GM18505 (cell line): ENCODE measurements at regions not wholly inside any gene's neighbourhood (a gene's known extent, or its start where the extent isn't known, plus 50 kb on each side); places are given as distances from the start of the nearest gene placed in this dataset.

Experiments
- ATAC-seq: cut with Tn5 transposase; IDR thresholded peaks from one replicate; pipeline ENCODE4 v1.9.1; 2021; ENCODE audit not compliant: unreplicated experiment
- POLR2A ChIP-seq: IDR thresholded peaks from 4 replicates; pipeline ENCODE4 v1.6.1; 2011; ENCODE audit warnings: borderline replicate concordance; ENCODE audit not compliant: insufficient read depth, insufficient read length; ENCODE audit errors: extremely low read depth

DNA sequence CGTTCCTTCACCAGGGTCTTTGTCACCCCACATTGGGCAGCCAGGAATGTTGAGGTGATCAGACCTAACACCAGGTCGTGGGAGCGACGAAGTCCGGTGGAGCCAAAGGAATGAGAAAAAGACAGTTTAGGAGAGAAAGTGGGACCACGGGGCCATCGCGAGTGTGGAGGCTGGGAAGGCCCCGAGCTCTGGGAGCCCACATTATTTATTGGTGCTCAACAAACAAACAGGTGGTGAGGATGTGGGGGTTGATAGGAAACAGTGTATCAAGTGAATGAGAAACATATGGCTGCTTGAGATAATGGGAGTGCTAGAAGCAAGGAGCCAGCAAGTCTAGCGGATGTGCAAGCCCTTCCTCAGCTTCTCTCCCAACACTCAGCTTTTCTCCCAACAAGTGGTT, 287.1 kb upstream of the SGK1 start:
- no peak for ATAC-seq
- no peak for TF ChIP-seq POLR2A

DNA sequence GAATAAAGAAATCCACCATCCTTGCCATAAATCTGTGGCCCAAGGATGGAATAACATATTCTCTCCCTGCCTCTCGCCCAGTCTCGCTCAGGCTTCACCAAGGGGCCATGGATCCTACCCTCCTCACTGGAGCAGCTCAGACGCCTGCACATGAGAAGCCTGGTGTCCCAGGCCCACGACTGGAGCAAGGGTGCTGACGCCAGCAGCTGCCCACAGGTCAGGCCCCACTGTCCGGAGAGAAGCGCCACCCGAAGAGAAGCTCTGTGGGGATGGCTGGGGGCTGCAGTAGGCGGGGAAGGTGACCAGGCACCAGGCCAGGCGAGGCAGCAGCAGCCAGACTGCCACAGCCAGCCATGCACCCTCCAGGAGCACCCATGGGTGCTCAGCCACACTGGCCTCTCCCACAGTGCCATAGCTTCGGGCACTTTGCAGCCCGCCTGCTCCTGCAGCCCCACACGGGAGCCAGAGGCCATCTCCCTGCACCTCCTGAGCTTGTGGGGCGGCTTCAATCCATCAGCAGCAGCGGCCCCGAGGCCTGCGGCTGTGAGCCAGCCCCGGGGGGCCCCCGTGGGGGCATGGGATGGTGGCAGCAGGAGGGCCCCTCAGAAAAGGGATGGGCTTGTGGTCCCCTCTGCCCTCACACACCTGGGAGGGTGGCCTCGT, 286.2 kb upstream of the SGK1 start:
- TF ChIP-seq POLR2A = no peak
- no peak for ATAC-seq

DNA sequence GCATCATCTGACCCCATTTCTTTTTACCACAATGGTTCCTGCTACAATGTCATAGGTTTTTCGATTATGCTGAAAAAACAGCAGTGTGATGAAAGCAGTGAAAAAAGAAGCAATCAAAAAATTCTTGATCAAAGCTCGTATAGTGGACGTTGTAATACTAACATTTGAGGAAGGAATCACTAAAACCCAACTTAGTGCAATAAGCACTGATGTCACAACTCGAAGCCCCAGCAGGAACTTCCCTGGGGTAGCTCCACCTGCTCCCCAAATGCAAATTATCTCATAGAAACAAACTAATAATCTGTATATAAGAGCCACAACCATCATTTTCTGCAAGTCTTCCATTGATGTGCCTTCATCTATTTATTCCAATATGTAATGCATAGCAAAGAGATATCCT, 285.6 kb upstream of the SGK1 start:
- ATAC-seq = no peak
- no peak for TF ChIP-seq POLR2A

DNA sequence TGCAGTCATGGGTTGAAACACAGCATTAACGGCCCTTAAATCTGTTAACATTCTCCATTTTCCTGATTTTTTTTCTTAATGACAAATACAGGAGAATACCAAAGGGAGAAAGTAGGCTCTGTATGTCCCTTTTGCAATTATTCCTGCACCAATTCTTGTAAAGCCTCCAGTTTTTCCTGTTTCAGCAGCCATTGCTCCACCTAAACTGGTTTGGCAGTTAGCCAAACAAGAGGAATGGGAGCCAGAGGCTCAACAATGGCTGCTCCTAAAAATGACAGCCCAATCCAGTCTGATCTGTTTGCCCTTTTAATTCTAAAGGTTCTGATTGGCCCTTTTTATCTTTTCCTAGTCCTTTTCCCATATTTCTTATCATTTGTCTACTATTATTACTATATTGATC, 284.2 kb upstream of the SGK1 start:
- no peak for ATAC-seq
- no peak for TF ChIP-seq POLR2A

DNA sequence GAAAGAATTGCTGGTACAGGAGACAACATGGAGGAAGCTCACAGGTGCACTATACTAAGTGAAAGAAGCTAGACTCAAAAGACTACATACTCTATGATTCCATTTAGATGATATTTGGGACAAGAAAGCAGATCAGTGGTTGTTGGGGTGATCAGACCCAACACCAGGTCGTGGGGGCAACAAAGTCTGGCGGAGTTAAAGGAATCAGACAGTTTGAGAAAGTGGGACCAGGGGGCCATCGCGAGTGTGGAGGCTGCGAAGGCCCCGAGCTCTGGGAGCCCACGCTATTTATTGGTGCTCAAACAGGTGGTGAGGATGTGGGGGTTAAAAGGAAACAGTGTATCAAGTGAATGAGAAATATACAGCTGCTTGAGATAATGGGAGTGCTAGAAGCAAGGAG, 282.8 kb upstream of the SGK1 start:
- ATAC-seq = no peak

DNA sequence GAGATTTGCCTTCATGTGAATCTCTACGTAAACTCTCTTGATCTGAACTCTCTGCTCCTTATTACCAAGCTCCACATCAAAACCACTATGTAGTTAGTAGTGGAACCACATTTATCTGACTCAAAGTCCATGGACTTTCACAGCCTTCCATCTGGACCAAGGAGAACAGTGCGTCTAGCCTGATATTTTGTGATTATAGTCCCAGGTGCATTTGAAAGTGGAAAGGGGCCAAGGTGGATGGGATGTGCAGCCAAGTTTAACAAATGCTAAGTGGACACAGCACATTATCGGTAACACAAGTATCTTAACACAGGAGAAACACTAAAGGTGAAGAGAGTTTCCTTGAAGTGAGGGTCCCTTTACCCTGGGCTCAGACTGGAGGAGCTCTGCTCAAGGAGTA, 281.2 kb upstream of the SGK1 start:
- no peak for ATAC-seq
- no peak for TF ChIP-seq POLR2A

More for the DNA sequence above, 282.8 kb upstream of the SGK1 start:
- no peak for TF ChIP-seq POLR2A

DNA sequence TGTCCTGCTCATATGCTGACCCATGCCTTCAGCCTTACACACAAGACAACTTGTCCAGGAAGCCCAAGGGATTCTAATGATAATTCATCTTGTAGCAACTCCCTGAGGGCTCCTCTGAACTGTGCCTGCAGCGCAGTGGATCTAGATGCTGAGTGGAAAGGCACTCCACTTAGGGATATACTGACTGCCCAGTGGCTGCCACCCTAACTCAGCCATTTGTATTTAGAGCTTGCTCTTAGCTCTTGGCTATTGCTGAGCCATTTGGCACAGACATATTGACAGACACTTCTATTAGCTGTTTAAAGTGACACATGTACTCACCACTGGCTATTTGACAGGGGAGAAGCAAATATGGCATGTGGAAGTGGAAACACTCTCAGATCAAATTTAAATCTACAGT, 278.3 kb upstream of the SGK1 start:
- ATAC-seq = no peak
- no peak for TF ChIP-seq POLR2A

DNA sequence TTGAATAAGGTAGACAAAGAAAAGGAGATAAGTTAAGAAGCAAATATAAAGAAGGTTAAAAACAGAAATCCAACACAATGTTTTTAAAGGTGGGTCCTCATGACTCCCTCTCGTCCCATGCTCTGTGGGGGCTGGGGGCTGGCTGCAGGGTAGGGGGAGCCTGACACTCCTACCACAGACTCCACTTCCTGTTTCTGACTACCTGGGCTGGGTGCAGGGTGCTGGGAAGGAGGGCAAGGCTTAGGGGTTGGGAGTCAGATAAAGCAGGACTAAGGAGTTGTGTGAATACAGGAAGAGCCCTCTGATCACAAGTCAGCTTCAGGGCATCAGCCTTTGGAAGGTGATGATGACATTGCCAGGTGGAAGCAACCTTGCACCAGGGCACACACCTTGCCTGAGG, 277.0 kb upstream of the SGK1 start:
- no peak for TF ChIP-seq POLR2A
- ATAC-seq = no peak

DNA sequence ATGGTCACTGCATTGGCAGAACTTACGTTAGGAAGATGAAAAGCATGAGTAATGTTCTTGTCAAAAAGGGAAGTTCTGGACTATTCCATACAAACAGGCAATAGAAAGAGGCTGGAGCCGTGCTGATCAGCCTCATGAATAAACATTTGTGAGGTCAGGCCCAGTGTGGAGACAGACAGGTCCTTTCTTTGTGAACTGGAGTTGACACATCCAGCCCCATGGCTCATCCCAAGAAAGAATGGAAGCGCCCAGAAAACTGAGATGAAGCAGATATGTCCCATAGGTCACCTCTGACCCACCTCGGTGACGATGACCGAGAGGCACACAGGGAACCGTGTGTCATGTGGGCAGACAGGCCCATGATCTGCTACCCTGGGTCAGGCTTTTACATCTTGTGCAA, 276.0 kb upstream of the SGK1 start:
- no peak for TF ChIP-seq POLR2A
- ATAC-seq = no peak

DNA sequence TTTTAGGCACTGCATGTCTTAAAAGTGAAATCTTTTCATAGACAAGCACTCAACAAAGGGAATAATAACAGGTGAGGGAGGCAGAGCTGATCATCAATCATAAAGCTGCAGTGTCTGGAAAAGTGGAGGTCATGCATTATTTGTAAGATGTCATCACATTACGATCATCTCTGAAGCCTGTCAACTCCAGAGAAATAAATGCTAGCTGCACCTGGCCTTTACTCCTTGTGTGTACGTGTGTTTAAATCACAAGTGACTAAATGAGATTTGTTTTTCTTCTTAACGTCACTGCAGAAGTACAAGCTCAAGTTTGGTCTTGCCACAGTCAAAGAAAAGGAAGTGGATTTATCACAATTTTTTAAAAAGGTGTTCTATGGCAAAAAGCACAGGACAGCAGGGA, 275.5 kb upstream of the SGK1 start:
- TF ChIP-seq POLR2A = no peak

DNA sequence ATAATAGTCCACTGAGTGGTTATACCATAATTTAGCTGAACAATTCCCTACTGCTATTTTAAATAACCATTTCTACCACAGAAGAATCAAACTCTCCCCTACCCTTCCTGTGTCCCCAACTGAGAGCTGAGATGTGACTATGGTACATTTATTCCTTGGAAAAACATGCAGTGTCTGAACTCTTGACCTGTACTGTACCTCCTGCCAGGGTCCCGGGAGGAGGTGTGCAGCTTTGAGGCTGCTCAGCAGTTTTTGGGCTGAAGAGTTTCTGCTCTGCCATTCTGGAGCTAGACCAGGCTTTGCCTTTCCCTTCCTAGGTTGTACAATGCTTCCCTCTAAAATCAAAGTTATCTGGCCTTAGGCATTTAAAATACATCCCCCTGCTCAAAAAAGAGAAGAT, 275.1 kb upstream of the SGK1 start:
- TF ChIP-seq POLR2A = no peak
- no peak for ATAC-seq

More for the DNA sequence above, 275.5 kb upstream of the SGK1 start:
- ATAC-seq = no peak

DNA sequence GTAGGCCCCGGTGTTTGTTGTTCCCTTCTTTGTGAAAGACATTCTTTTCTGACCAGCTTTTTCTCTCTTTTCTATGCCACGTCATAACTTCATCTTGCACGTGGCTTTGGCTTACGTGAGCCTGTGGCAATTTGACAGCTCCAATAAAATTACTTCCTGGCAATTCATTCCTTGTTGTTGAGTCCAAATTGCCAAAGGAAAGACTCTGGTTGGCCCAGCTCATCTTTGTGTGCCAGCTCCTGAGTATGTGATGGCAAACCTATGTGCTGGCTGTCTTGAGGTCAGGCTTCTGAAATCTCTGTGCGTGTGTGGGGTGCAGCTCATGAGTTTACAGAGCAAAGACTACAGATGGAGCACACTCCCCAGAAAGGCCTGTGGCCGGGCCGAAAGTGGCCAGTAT, 272.5 kb upstream of the SGK1 start:
- TF ChIP-seq POLR2A = no peak
- ATAC-seq = no peak

DNA sequence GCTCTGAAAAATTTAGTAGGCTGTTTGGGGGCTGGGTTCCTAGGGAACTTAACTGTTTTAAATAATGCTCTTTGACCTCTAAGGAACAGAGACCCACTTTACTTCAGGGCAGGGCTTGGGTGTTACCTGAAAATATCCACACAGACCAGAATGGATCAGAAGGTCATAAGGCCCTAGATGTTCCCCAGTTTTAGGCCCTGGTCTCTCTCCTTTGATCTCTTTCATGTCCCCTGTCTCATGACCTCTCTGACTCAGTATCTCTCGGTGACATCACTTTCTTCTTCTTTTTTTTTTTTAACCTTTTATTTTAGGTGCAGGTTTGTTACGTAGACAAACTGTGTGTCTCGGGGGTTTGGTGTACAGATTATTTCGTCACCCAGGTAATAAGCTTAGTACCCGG, 272.1 kb upstream of the SGK1 start:
- no peak for ATAC-seq

DNA sequence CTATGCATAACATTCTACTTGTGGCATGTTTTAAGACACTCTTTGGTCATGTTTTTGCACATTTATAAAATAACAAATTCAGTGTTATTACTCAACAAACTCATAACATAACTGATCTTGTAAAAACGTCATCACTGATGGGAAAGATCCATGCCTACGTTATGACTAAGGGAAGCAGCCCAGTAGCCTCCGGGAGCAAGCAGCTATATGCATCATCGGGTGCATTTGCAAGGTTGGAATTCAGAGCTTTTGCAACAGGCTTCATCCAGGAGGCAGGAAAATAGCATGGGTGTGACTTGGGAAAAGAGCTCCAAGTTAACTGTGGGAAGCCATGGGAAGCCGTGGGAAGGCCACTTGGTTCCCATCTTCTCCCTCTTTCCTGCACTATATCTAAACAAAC, 271.6 kb upstream of the SGK1 start:
- no peak for ATAC-seq
- no peak for TF ChIP-seq POLR2A

More for the DNA sequence above, 272.1 kb upstream of the SGK1 start:
- TF ChIP-seq POLR2A = no peak

DNA sequence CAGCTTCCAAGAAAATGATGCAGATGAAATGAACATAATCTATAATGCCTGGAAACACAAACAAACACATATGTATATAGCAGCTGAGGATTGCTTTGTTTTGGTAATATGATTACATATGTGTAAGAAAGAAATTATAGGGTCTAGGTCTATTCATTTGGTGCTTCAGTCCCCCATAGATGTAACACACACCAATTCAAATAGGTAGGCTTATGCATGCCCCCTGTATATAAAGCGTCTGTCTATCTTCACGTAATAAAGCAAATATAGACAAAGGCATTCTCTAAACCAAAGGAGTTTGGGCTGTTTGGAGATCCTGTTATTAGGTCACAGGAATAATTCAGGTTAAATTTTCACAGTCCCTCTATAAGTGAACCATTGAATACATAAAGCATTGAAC, 270.4 kb upstream of the SGK1 start:
- TF ChIP-seq POLR2A = no peak
- no peak for ATAC-seq

DNA sequence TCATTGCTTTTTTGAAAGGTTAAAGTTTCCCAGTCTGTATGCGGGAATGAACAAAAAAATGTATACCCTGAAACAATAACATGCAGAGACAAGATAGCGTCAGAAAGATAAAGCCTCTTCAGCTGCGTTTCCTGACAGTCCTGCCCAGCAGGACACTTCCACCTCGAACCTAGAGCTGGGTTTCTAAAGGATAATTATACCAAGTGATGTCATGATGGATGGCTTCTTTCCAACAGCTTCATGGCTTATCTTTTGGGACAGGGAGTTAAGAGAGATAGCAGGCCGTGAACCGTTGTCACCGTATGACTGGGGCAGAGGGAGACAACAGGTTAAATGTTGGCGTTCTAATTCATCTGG, 267.6 kb upstream of the SGK1 start:
- no peak for TF ChIP-seq POLR2A
- ATAC-seq = no peak

DNA sequence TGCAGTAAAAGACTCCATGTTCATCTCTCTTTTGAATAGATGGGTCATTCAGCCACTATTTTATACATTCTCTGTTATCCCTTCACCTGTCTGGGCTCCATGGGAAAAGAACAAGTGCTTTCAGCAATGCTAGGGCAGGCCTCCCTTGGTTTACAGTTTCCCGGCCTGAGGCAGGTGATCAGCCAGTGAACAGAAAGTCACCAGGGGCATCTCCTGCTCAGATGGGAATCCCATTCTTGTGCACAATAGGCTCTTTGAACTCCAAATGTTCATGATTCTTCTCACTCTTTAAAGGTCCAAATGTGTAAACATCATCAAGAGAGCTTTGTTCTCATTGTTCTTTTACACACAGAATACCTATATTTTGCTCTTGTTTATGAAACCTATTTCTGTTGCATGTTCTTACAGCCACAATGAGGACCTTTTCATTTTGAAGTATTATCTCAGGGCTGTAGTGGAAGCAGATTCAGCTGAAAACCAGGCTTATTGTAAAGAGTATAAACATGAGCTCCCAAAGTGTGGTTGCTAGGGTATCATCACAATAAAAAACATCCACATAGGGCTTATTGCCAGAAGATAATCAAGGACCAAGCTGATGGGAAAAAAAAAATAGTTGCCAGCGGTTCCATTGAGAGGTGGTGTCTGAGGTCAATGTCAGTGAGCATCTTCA, 267.1 kb upstream of the SGK1 start:
- TF ChIP-seq POLR2A = no peak
- ATAC-seq = no peak
